H9 (cell line): ENCODE measurements at regions not wholly inside any gene's neighbourhood (a gene's known extent, or its start where the extent isn't known, plus 50 kb on each side); places are given as distances from the start of the nearest gene placed in this dataset.
A peak's percentile ranks its signal among the peaks of the same experiment; 100 is the strongest.

ENCODE experiments used
- DNase-seq: peaks from one replicate; pipeline ENCODE4 v3.0.0-alpha.2; 2017
- H2AFZ ChIP-seq: one replicate; pipeline ENCODE4 v1.6.1; 2013; ENCODE audit warnings: mild to moderate bottlenecking, low read length, control low read depth, moderate library complexity
- H2AK5ac ChIP-seq: 2 replicates; pipeline ENCODE4 v1.6.1; 2013; ENCODE audit warnings: low read length, control low read depth, mixed read lengths; ENCODE audit not compliant: insufficient read length
- H2BK120ac ChIP-seq: one replicate; pipeline ENCODE4 v1.6.1; 2013; ENCODE audit warnings: low read depth, mild to moderate bottlenecking, low read length, control low read depth, inconsistent platforms; ENCODE audit not compliant: poor library complexity, severe bottlenecking
- H2BK12ac ChIP-seq: 2 replicates; pipeline ENCODE4 v1.6.1; 2013; ENCODE audit warnings: low read length, control low read depth, mixed read lengths, low read depth; ENCODE audit not compliant: insufficient read length
- H2BK15ac ChIP-seq: 2 replicates; pipeline ENCODE4 v1.6.1; 2013; ENCODE audit warnings: low read depth, low read length, control low read depth
- H2BK20ac ChIP-seq: one replicate; pipeline ENCODE4 v1.6.1; 2013; ENCODE audit warnings: low read depth, mild to moderate bottlenecking, low read length, control low read depth, inconsistent platforms; ENCODE audit not compliant: poor library complexity, severe bottlenecking
- H2BK5ac ChIP-seq: 2 replicates; pipeline ENCODE4 v1.6.1; 2013; ENCODE audit warnings: low read length, control low read depth, mixed read lengths; ENCODE audit not compliant: insufficient read length
- H3K14ac ChIP-seq: 2 replicates; pipeline ENCODE4 v1.6.1; 2013; ENCODE audit warnings: low read length, control low read depth; ENCODE audit not compliant: insufficient read depth
- H3K18ac ChIP-seq: 2 replicates; pipeline ENCODE4 v1.6.1; 2013; ENCODE audit warnings: low read depth, mild to moderate bottlenecking, mixed read lengths, low read length, control low read depth; ENCODE audit not compliant: insufficient read length
- H3K23ac ChIP-seq: 2 replicates; pipeline ENCODE4 v1.6.1; 2013; ENCODE audit warnings: low read length, control low read depth, mixed read lengths, low read depth; ENCODE audit not compliant: insufficient read length
- H3K23me2 ChIP-seq: 2 replicates; pipeline ENCODE4 v1.6.1; 2013; ENCODE audit warnings: low read depth, mild to moderate bottlenecking, mixed read lengths, low read length, control low read depth; ENCODE audit not compliant: insufficient read length, poor library complexity, severe bottlenecking
- H3K27ac ChIP-seq: 2 replicates; pipeline ENCODE4 v1.5.1; 2013; ENCODE audit warnings: low read length, control low read depth, mixed read lengths, low read depth; ENCODE audit not compliant: insufficient read length
- H3K27me3 ChIP-seq: 2 replicates; pipeline ENCODE4 v1.6.1; 2013; ENCODE audit warnings: low read length, control low read depth, inconsistent platforms; ENCODE audit not compliant: insufficient read depth
- H3K4ac ChIP-seq: 2 replicates; pipeline ENCODE4 v1.6.1; 2013; ENCODE audit warnings: low read depth, mild to moderate bottlenecking, control low read depth, inconsistent platforms, low read length, moderate library complexity
- H3K4me1 ChIP-seq: 2 replicates; pipeline ENCODE4 v1.6.1; 2013; ENCODE audit warnings: low read length, control low read depth, inconsistent platforms; ENCODE audit not compliant: insufficient read depth
- H3K4me2 ChIP-seq: 2 replicates; pipeline ENCODE4 v1.6.1; 2013; ENCODE audit warnings: low read length, control low read depth, mixed read lengths; ENCODE audit not compliant: insufficient read length, insufficient read depth
- H3K56ac ChIP-seq: 2 replicates; pipeline ENCODE4 v1.6.1; 2013; ENCODE audit warnings: low read depth, mild to moderate bottlenecking, mixed read lengths, low read length, control low read depth; ENCODE audit not compliant: insufficient read length
- H3K79me1 ChIP-seq: 2 replicates; pipeline ENCODE4 v1.6.1; 2013; ENCODE audit warnings: low read depth, mild to moderate bottlenecking, moderate library complexity, low read length, control low read depth, inconsistent platforms; ENCODE audit not compliant: insufficient read depth, poor library complexity, severe bottlenecking
- H3K79me2 ChIP-seq: 2 replicates; pipeline ENCODE4 v1.6.1; 2013; ENCODE audit warnings: low read length, control low read depth, inconsistent platforms; ENCODE audit not compliant: insufficient read depth
- H3K9ac ChIP-seq: 2 replicates; pipeline ENCODE4 v1.6.1; 2013; ENCODE audit warnings: low read length, control low read depth, mixed read lengths; ENCODE audit not compliant: insufficient read length; ENCODE audit errors: extremely low read depth
- H3K9me3 ChIP-seq: one replicate; pipeline ENCODE4 v1.6.1; 2013; ENCODE audit warnings: low read depth, low read length, inconsistent platforms; ENCODE audit not compliant: control insufficient read depth
- H3T11ph ChIP-seq: one replicate; pipeline ENCODE4 v1.6.1; 2013; ENCODE audit warnings: mild to moderate bottlenecking, low read length, control low read depth, inconsistent platforms
- H4K20me1 ChIP-seq: one replicate; pipeline ENCODE4 v1.6.1; 2013; ENCODE audit not compliant: control insufficient read depth, insufficient read length, insufficient read depth
- H4K5ac ChIP-seq: 2 replicates; pipeline ENCODE4 v1.6.1; 2013; ENCODE audit warnings: low read depth, mild to moderate bottlenecking, mixed read lengths, low read length, control low read depth; ENCODE audit not compliant: insufficient read length
- H4K8ac ChIP-seq: replicated peaks from 2 replicates; pipeline ENCODE4 v1.6.1; 2013; ENCODE audit warnings: low read length, control low read depth, mixed read lengths, low read depth; ENCODE audit not compliant: insufficient read length
- H4K91ac ChIP-seq: 2 replicates; pipeline ENCODE4 v1.6.1; 2013; ENCODE audit warnings: low read depth, mild to moderate bottlenecking, moderate library complexity, mixed read lengths, low read length, control low read depth; ENCODE audit not compliant: insufficient read length
- H3K27ac Mint-ChIP-seq, 3 experiments: 2 replicates in 2 of 3; 3 replicates in 1 of 3; pipeline ENCODE4 v1.8.0; 2020 to 2021; ENCODE audit warnings: mixed read lengths in 3 of 3, mild to moderate bottlenecking in 1 of 3, moderate library complexity in 1 of 3
- H3K27me3 Mint-ChIP-seq: 2 replicates; pipeline ENCODE4 v1.8.0; 2021; ENCODE audit warnings: low read depth, mild to moderate bottlenecking, moderate library complexity, mixed read lengths
- H3K36me3 Mint-ChIP-seq, 3 experiments: 2 replicates in 2 of 3; 3 replicates in 1 of 3; pipeline ENCODE4 v1.8.0; 2020 to 2021; ENCODE audit warnings: low read depth in 3 of 3, mixed read lengths in 3 of 3; ENCODE audit not compliant: insufficient read depth in 1 of 3
- H3K4me1 Mint-ChIP-seq, 2 experiments: 2 replicates each; pipeline ENCODE4 v1.8.0; 2020; ENCODE audit warnings: mixed read lengths in 2 of 2
- H3K4me3 Mint-ChIP-seq, 2 experiments: 2 replicates in 1 of 2; 3 replicates in 1 of 2; pipeline ENCODE4 v1.8.0; 2020 to 2021; ENCODE audit warnings: mild to moderate bottlenecking in 2 of 2, mixed read lengths in 2 of 2, moderate library complexity in 1 of 2
- H3K9me3 Mint-ChIP-seq, 2 experiments: 2 replicates in 1 of 2; 3 replicates in 1 of 2; pipeline ENCODE4 v1.8.0; 2020; ENCODE audit warnings: mild to moderate bottlenecking in 2 of 2, mixed read lengths in 2 of 2, moderate library complexity in 1 of 2
- WGBS: extraction: QIAGEN DNeasy Blood & Tissue Kit; methylation state at CpG from one replicate; pipeline ENCODE4 v1.1.7; 2013; ENCODE audit warnings: missing lambda C conversion rate, low lambda C conversion rate, mixed read lengths; ENCODE audit not compliant: insufficient read length; ENCODE audit errors: extremely low coverage; 5-methylcytosine and 5-hydroxymethylcytosine counted together
- TF ChIP-seq, protein P1 (sequence below): fragments of 200-600 bp; sonication (generic); conservative IDR thresholded peaks from 3 replicates; pipeline ENCODE4 v1.8.0; 2021; ENCODE audit warnings: antibody characterized with exemption, mild to moderate bottlenecking

DNA sequence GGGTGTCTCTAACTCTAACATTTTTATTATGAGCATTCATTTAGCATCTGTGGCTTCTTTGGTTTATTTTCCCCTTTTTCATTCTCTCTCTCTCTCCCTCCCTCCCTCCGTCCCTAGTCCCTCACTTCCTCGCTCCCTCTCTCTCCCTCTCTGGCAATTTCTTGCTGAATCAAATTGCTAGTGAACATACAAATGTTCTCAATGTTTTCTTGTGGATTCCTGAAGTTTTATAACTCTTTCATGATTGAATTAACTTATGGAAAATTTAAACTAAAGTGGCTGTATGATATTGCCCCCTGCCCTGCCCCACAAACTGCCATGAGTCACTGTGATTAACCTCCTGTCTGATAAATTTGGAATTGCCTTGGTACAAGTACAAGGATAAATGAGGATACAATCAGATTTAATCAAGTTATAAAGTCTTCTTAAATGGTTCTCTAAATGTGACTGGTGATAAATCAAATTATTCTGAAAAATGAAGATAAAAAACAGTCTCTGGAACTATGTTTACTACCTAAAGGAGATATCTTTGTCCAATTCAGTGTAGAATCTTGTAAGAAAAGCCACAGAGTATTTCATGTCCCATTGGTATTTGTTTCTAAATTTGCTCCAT is 143.0 kb upstream of the PDGFD start:
- H3K9me3 Mint-ChIP-seq, result no peaks in the 10 kb centered on the region
- H3K79me2 ChIP-seq, result no peaks in the 10 kb centered on the region
- peak overlapping the region in 2 of 3 experiments; percentile 21 to 81; a peak in 2 of 7 replicates for H3K27ac Mint-ChIP-seq
- WGBS, result no CpG with 5 or more reads among the region's 2 CpGs
- no peak overlapping the region for H3K14ac ChIP-seq
- no peak overlapping the region for H3K23ac ChIP-seq
- H3K9ac ChIP-seq, result no peak overlapping the region
- no peaks in the 10 kb centered on the region; a peak in 1 of 7 replicates for H3K36me3 Mint-ChIP-seq
- no peaks in the 10 kb centered on the region for H3K27me3 Mint-ChIP-seq
- no peak for DNase-seq
- H3K18ac ChIP-seq, result no peak overlapping the region
- H3K23me2 ChIP-seq, result no peaks in the 10 kb centered on the region
- no peak overlapping the region for H4K8ac ChIP-seq
- H3K4ac ChIP-seq, result no peak overlapping the region
- no peaks in the 10 kb centered on the region for H4K20me1 ChIP-seq
- H3K4me1 ChIP-seq, result no peaks in the 10 kb centered on the region
- H3K4me3 Mint-ChIP-seq, result no peak overlapping the region
- no peak overlapping the region for H2BK5ac ChIP-seq
- H3K4me2 ChIP-seq, result no peak overlapping the region
- H2AFZ ChIP-seq, result peak overlapping the region; percentile 32
- H2BK20ac ChIP-seq, result no peak overlapping the region
- no peak overlapping the region for H3T11ph ChIP-seq
- no peak overlapping the region for H2BK12ac ChIP-seq
- H3K79me1 ChIP-seq, result no peaks in the 10 kb centered on the region
- H4K5ac ChIP-seq, result no peak overlapping the region
- TF ChIP-seq, protein P1, sequence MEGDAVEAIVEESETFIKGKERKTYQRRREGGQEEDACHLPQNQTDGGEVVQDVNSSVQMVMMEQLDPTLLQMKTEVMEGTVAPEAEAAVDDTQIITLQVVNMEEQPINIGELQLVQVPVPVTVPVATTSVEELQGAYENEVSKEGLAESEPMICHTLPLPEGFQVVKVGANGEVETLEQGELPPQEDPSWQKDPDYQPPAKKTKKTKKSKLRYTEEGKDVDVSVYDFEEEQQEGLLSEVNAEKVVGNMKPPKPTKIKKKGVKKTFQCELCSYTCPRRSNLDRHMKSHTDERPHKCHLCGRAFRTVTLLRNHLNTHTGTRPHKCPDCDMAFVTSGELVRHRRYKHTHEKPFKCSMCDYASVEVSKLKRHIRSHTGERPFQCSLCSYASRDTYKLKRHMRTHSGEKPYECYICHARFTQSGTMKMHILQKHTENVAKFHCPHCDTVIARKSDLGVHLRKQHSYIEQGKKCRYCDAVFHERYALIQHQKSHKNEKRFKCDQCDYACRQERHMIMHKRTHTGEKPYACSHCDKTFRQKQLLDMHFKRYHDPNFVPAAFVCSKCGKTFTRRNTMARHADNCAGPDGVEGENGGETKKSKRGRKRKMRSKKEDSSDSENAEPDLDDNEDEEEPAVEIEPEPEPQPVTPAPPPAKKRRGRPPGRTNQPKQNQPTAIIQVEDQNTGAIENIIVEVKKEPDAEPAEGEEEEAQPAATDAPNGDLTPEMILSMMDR, result no peak
- no peaks in the 10 kb centered on the region for H3K27me3 ChIP-seq
- no peak overlapping the region for H3K27ac ChIP-seq
- no peak overlapping the region for H3K56ac ChIP-seq
- H3K9me3 ChIP-seq, result no peaks in the 10 kb centered on the region
- no peak overlapping the region for H2BK15ac ChIP-seq
- H2BK120ac ChIP-seq, result no peak overlapping the region
- no peak overlapping the region for H4K91ac ChIP-seq
- H2AK5ac ChIP-seq, result no peak overlapping the region
- H3K4me1 Mint-ChIP-seq, result no peaks in the 10 kb centered on the region
